Peyer's patch (tissue), 4 donors: ENCODE measurements at regions not wholly inside any gene's neighbourhood (a gene's known extent, or its start where the extent isn't known, plus 50 kb on each side); places are given as distances from the start of the nearest gene placed in this dataset.

ENCODE experiments used
- POLR2A ChIP-seq, 2 donors: fragments of 450-650 bp; IDR thresholded peaks; one replicate each; pipeline ENCODE4 v1.5.1; 2017; ENCODE audit warnings: antibody characterized with exemption in 2 of 2, mild to moderate bottlenecking in 2 of 2, moderate library complexity in 2 of 2
- TF ChIP-seq, protein P1 (sequence below), 6 experiments: fragments of 450-650 bp in 4 of 6; fragments of 200-600 bp in 2 of 6; sonication (generic) in 1 of 6; IDR thresholded peaks; one replicate each; pipeline ENCODE4 v1.5.1; 2017 to 2019; ENCODE audit warnings: antibody characterized with exemption in 6 of 6, mild to moderate bottlenecking in 3 of 6, moderate library complexity in 1 of 6

GRCh38 chr15:79617071-79617470 is 184.9 kb downstream of the MINAR1 start:
- TF ChIP-seq, protein P1, sequence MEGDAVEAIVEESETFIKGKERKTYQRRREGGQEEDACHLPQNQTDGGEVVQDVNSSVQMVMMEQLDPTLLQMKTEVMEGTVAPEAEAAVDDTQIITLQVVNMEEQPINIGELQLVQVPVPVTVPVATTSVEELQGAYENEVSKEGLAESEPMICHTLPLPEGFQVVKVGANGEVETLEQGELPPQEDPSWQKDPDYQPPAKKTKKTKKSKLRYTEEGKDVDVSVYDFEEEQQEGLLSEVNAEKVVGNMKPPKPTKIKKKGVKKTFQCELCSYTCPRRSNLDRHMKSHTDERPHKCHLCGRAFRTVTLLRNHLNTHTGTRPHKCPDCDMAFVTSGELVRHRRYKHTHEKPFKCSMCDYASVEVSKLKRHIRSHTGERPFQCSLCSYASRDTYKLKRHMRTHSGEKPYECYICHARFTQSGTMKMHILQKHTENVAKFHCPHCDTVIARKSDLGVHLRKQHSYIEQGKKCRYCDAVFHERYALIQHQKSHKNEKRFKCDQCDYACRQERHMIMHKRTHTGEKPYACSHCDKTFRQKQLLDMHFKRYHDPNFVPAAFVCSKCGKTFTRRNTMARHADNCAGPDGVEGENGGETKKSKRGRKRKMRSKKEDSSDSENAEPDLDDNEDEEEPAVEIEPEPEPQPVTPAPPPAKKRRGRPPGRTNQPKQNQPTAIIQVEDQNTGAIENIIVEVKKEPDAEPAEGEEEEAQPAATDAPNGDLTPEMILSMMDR (IDR thresholded peaks at IDR 0.05), result no peak
- no peak for TF ChIP-seq POLR2A (IDR thresholded peaks at IDR 0.05)
